WTC11 (cell line): ENCODE measurements at regions not wholly inside any gene's neighbourhood (a gene's known extent, or its start where the extent isn't known, plus 50 kb on each side); places are given as distances from the start of the nearest gene placed in this dataset.

Experiments used
- ATAC-seq: fragments of 200-7000 bp; cut with Tn5 transposase; 2 replicates; pipeline ENCODE4 v1.10.0; 2021; ENCODE audit warnings: mild to moderate bottlenecking, moderate library complexity
- CTCF ChIA-PET: fragments of 300-600 bp; sonication (Branson Sonifier 250); formaldehyde crosslinking; loops from one replicate; lab custom pipeline; 2021; ENCODE audit warnings: antibody characterized with exemption; lab: Charles Lee
- POLR2A ChIA-PET: fragments of 350-600 bp; sonication (Branson Sonifier 250); formaldehyde crosslinking; loops from one replicate; lab custom pipeline; 2021; ENCODE audit warnings: antibody characterized with exemption; lab: Charles Lee
- DNase-seq: peaks from one replicate; pipeline ENCODE4 v3.0.0; 2021; ENCODE audit warnings: low spot score
- H3K27ac Mint-ChIP-seq: 2 replicates; pipeline ENCODE4 v1.8.0; 2021; ENCODE audit warnings: mixed read lengths
- H3K27me3 Mint-ChIP-seq: 2 replicates; pipeline ENCODE4 v1.8.0; 2021; ENCODE audit warnings: low read depth, mild to moderate bottlenecking, moderate library complexity, mixed read lengths
- H3K36me3 Mint-ChIP-seq: 2 replicates; pipeline ENCODE4 v1.8.0; 2021; ENCODE audit warnings: mixed read lengths
- H3K4me1 Mint-ChIP-seq: 2 replicates; pipeline ENCODE4 v1.8.0; 2022; ENCODE audit warnings: mixed read lengths
- H3K4me3 Mint-ChIP-seq: 2 replicates; pipeline ENCODE4 v1.8.0; 2021; ENCODE audit warnings: mild to moderate bottlenecking, moderate library complexity, mixed read lengths
- H3K9me3 Mint-ChIP-seq: 2 replicates; pipeline ENCODE4 v1.8.0; 2021; ENCODE audit warnings: mixed read lengths
- CTCF ChIP-seq: fragments of 200-600 bp; IDR thresholded peaks from 2 replicates; pipeline ENCODE4 v1.8.0; 2022; ENCODE audit warnings: antibody characterized with exemption
- ERG ChIP-seq: fragments of 250-450 bp; sonication (Bioruptor Pico); IDR thresholded peaks from 2 replicates; pipeline ENCODE4 v1.8.0; 2021; ENCODE audit warnings: mild to moderate bottlenecking
- FOXK1 ChIP-seq: sonication (generic); formaldehyde crosslinking; IDR thresholded peaks from 2 replicates; pipeline ENCODE4 v1.8.0; 2022; ENCODE audit warnings: mild to moderate bottlenecking, moderate library complexity, missing genetic modification reagents
- FOXP1 ChIP-seq: sonication (generic); formaldehyde crosslinking; IDR thresholded peaks from 2 replicates; pipeline ENCODE4 v1.8.0; 2022; ENCODE audit warnings: missing genetic modification reagents, mild to moderate bottlenecking, moderate library complexity, borderline replicate concordance
- GTF2I ChIP-seq: fragments of 250-450 bp; sonication (Bioruptor Pico); conservative IDR thresholded peaks from 2 replicates; pipeline ENCODE4 v1.4.0; 2021; ENCODE audit warnings: mild to moderate bottlenecking
- JAZF1 ChIP-seq: fragments of 250-450 bp; sonication (Bioruptor Pico); IDR thresholded peaks from 2 replicates; pipeline ENCODE4 v1.9.0; 2021; ENCODE audit warnings: moderate library complexity, mild to moderate bottlenecking, inconsistent platforms
- MXD4 ChIP-seq: fragments of 250-450 bp; sonication (Bioruptor Pico); IDR thresholded peaks from 2 replicates; pipeline ENCODE4 v1.8.0; 2021; ENCODE audit warnings: mild to moderate bottlenecking, moderate library complexity, borderline replicate concordance
- MYBL2 ChIP-seq: sonication (generic); formaldehyde crosslinking; IDR thresholded peaks from 2 replicates; pipeline ENCODE4 v1.8.1; 2023; ENCODE audit warnings: mild to moderate bottlenecking, moderate library complexity, missing genetic modification reagents
- OVOL2 ChIP-seq: fragments of 250-450 bp; sonication (Bioruptor Pico); IDR thresholded peaks from 2 replicates; pipeline ENCODE4 v1.9.0; 2021; ENCODE audit warnings: mild to moderate bottlenecking, borderline replicate concordance
- SMAD3 ChIP-seq: sonication (generic); formaldehyde crosslinking; IDR thresholded peaks from 2 replicates; pipeline ENCODE4 v1.8.0; 2022; ENCODE audit warnings: missing genetic modification reagents, mild to moderate bottlenecking, borderline replicate concordance
- ZBTB21 ChIP-seq: sonication (generic); formaldehyde crosslinking; IDR thresholded peaks from 2 replicates; pipeline ENCODE4 v1.8.1; 2023; ENCODE audit warnings: mild to moderate bottlenecking, missing genetic modification reagents, borderline replicate concordance
- ZBTB43 ChIP-seq: sonication (generic); formaldehyde crosslinking; IDR thresholded peaks from 2 replicates; pipeline ENCODE4 v1.8.1; 2023; ENCODE audit warnings: mild to moderate bottlenecking, missing genetic modification reagents
- TF ChIP-seq, protein P1 (sequence below): fragments of 250-450 bp; sonication (Bioruptor Pico); IDR thresholded peaks from 2 replicates; pipeline ENCODE4 v1.9.0; 2021; ENCODE audit warnings: mild to moderate bottlenecking
- TF ChIP-seq, protein P2 (sequence below): sonication (generic); formaldehyde crosslinking; IDR thresholded peaks from 2 replicates; pipeline ENCODE4 v1.8.0; 2022; ENCODE audit warnings: mild to moderate bottlenecking, missing genetic modification reagents
- TF ChIP-seq, protein P3 (sequence below): sonication (generic); formaldehyde crosslinking; IDR thresholded peaks from 2 replicates; pipeline ENCODE4 v1.8.0; 2022; ENCODE audit warnings: missing genetic modification reagents
- TF ChIP-seq, protein P4 (sequence below): sonication (generic); formaldehyde crosslinking; IDR thresholded peaks from 2 replicates; pipeline ENCODE4 v1.8.0; 2023; ENCODE audit warnings: missing genetic modification reagents, mild to moderate bottlenecking, borderline replicate concordance

DNA sequence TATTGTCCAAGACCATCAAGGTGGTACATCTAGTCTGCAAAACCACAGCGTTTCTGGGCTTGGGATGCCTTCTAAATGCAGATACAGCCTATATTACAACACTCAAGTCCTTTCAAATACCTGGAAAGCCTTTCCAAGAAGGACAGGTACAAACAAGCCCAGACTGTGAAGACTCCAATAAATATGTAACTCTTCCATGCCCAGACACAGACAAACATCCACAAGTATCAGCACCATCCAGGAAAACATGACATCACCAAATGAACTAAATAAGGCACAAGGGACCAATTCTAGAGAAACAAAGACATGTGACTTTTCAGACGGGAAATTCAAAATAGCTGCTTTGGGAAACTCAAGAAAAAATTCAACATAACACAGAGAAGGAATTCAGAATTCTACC is 152.7 kb upstream of the POC5 start:
- no peaks in the 10 kb centered on the region for H3K4me1 Mint-ChIP-seq
- no peak for ATAC-seq
- no peaks in the 10 kb centered on the region for H3K36me3 Mint-ChIP-seq
- H3K27me3 Mint-ChIP-seq: no peaks in the 10 kb centered on the region
- ChIA-PET CTCF (no interaction called here), POLR2A (no interaction called here)
- DNase-seq: no peak
- no peak overlapping the region for H3K4me3 Mint-ChIP-seq
- no peak overlapping the region for H3K27ac Mint-ChIP-seq
- peaks cover 14% of the 10 kb centered on the region for H3K9me3 Mint-ChIP-seq
- no peak for TF ChIP-seq FOXP1
- TF ChIP-seq MYBL2: no peak
- no peak for TF ChIP-seq GTF2I (CRISPR knock-in tag)
- no peak for TF ChIP-seq SMAD3
- no peak for TF ChIP-seq CTCF
- TF ChIP-seq, protein P1, sequence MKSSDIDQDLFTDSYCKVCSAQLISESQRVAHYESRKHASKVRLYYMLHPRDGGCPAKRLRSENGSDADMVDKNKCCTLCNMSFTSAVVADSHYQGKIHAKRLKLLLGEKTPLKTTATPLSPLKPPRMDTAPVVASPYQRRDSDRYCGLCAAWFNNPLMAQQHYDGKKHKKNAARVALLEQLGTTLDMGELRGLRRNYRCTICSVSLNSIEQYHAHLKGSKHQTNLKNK (CRISPR knock-in tag): no peak
- TF ChIP-seq JAZF1 (CRISPR knock-in tag): no peak
- no peak for TF ChIP-seq MXD4
- TF ChIP-seq FOXK1 (CRISPR knock-in tag): no peak
- TF ChIP-seq, protein P2, sequence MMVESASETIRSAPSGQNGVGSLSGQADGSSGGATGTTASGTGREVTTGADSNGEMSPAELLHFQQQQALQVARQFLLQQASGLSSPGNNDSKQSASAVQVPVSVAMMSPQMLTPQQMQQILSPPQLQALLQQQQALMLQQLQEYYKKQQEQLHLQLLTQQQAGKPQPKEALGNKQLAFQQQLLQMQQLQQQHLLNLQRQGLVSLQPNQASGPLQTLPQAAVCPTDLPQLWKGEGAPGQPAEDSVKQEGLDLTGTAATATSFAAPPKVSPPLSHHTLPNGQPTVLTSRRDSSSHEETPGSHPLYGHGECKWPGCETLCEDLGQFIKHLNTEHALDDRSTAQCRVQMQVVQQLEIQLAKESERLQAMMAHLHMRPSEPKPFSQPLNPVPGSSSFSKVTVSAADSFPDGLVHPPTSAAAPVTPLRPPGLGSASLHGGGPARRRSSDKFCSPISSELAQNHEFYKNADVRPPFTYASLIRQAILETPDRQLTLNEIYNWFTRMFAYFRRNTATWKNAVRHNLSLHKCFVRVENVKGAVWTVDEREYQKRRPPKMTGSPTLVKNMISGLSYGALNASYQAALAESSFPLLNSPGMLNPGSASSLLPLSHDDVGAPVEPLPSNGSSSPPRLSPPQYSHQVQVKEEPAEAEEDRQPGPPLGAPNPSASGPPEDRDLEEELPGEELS (CRISPR knock-in tag): no peak
- TF ChIP-seq ZBTB43 (CRISPR knock-in tag): no peak
- no peak for TF ChIP-seq OVOL2 (CRISPR knock-in tag)

DNA sequence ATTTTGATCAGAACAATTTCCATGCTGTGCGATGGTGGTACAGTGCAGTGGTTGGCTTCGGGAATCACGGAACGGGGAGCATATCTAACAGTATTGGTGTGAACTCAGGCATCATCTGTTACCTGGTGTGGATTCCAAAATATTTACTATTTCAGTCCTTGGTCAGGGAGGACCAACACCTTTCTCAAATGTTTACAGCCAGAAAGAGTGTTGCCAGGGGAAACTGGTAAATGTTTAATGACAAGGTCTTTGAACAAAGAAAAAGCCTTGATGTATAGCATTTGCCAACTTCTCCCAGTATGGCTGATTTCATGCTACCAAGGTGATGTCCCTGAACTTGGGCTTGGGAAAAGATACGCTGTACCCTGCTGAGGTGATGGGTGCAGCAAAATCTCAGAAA is 145.6 kb upstream of the POC5 start:
- H3K4me3 Mint-ChIP-seq: no peak overlapping the region
- H3K4me1 Mint-ChIP-seq: no peaks in the 10 kb centered on the region
- H3K27me3 Mint-ChIP-seq: no peaks in the 10 kb centered on the region
- ChIA-PET CTCF (no interaction called here), POLR2A (no interaction called here)
- no peaks in the 10 kb centered on the region for H3K36me3 Mint-ChIP-seq
- no peak overlapping the region for H3K27ac Mint-ChIP-seq
- DNase-seq (no peak), ATAC-seq (no peak)
- H3K9me3 Mint-ChIP-seq: no peaks in the 10 kb centered on the region; the same call in 1 of the 2 replicates
- TF ChIP-seq ZBTB21 (CRISPR knock-in tag) (no peak), ERG (CRISPR knock-in tag) (no peak), MYBL2 (no peak)
- TF ChIP-seq, protein P3, sequence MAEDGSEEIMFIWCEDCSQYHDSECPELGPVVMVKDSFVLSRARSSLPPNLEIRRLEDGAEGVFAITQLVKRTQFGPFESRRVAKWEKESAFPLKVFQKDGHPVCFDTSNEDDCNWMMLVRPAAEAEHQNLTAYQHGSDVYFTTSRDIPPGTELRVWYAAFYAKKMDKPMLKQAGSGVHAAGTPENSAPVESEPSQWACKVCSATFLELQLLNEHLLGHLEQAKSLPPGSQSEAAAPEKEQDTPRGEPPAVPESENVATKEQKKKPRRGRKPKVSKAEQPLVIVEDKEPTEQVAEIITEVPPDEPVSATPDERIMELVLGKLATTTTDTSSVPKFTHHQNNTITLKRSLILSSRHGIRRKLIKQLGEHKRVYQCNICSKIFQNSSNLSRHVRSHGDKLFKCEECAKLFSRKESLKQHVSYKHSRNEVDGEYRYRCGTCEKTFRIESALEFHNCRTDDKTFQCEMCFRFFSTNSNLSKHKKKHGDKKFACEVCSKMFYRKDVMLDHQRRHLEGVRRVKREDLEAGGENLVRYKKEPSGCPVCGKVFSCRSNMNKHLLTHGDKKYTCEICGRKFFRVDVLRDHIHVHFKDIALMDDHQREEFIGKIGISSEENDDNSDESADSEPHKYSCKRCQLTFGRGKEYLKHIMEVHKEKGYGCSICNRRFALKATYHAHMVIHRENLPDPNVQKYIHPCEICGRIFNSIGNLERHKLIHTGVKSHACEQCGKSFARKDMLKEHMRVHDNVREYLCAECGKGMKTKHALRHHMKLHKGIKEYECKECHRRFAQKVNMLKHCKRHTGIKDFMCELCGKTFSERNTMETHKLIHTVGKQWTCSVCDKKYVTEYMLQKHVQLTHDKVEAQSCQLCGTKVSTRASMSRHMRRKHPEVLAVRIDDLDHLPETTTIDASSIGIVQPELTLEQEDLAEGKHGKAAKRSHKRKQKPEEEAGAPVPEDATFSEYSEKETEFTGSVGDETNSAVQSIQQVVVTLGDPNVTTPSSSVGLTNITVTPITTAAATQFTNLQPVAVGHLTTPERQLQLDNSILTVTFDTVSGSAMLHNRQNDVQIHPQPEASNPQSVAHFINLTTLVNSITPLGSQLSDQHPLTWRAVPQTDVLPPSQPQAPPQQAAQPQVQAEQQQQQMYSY (CRISPR knock-in tag): no peak
- TF ChIP-seq, protein P4, sequence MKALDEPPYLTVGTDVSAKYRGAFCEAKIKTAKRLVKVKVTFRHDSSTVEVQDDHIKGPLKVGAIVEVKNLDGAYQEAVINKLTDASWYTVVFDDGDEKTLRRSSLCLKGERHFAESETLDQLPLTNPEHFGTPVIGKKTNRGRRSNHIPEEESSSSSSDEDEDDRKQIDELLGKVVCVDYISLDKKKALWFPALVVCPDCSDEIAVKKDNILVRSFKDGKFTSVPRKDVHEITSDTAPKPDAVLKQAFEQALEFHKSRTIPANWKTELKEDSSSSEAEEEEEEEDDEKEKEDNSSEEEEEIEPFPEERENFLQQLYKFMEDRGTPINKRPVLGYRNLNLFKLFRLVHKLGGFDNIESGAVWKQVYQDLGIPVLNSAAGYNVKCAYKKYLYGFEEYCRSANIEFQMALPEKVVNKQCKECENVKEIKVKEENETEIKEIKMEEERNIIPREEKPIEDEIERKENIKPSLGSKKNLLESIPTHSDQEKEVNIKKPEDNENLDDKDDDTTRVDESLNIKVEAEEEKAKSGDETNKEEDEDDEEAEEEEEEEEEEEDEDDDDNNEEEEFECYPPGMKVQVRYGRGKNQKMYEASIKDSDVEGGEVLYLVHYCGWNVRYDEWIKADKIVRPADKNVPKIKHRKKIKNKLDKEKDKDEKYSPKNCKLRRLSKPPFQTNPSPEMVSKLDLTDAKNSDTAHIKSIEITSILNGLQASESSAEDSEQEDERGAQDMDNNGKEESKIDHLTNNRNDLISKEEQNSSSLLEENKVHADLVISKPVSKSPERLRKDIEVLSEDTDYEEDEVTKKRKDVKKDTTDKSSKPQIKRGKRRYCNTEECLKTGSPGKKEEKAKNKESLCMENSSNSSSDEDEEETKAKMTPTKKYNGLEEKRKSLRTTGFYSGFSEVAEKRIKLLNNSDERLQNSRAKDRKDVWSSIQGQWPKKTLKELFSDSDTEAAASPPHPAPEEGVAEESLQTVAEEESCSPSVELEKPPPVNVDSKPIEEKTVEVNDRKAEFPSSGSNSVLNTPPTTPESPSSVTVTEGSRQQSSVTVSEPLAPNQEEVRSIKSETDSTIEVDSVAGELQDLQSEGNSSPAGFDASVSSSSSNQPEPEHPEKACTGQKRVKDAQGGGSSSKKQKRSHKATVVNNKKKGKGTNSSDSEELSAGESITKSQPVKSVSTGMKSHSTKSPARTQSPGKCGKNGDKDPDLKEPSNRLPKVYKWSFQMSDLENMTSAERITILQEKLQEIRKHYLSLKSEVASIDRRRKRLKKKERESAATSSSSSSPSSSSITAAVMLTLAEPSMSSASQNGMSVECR (CRISPR knock-in tag): no peak
